ENCODE measurements at regions not wholly inside any gene's neighbourhood (a gene's known extent, or its start where the extent isn't known, plus 50 kb on each side); places are given as distances from the start of the nearest gene placed in this dataset.

GRCh38 chr11:11178671-11179638 lies 174.1 kb downstream of the CSNK2A3 start (continued):
- TF ChIP-seq STAT6 (CRISPR knock-in tag; conservative IDR thresholded peaks at IDR 0.05; ENCODE audit: low read depth) (no peak), ZNF671 (CRISPR knock-in tag; IDR thresholded peaks at IDR 0.05) (no peak), E2F4 (CRISPR knock-in tag; IDR thresholded peaks at IDR 0.05; ENCODE audit: borderline replicate concordance, low read depth) (no peak), ZNF317 (CRISPR knock-in tag; IDR thresholded peaks at IDR 0.05; ENCODE audit: borderline replicate concordance, low read depth) (no peak), AFF4 (CRISPR knock-in tag; IDR thresholded peaks at IDR 0.05; ENCODE audit: borderline replicate concordance) (no peak), PRRX2 (CRISPR knock-in tag; IDR thresholded peaks at IDR 0.05) (no peak), MXD4 (CRISPR knock-in tag; IDR thresholded peaks at IDR 0.05; ENCODE audit: borderline replicate concordance) (no peak), CREB1 (CRISPR knock-in tag; IDR thresholded peaks at IDR 0.05) (no peak), ELF4 (CRISPR knock-in tag; IDR thresholded peaks at IDR 0.05; ENCODE audit: low read depth) (no peak), ZNF219 (CRISPR knock-in tag; IDR thresholded peaks at IDR 0.05; ENCODE audit: borderline replicate concordance) (no peak), CREM (CRISPR knock-in tag; IDR thresholded peaks at IDR 0.05) (no peak)

- TF ChIP-seq GRHL2 (CRISPR knock-in tag; IDR thresholded peaks at IDR 0.05; ENCODE audit: insufficient replicate concordance, severe bottlenecking) (no peak), OVOL2 (CRISPR knock-in tag; IDR thresholded peaks at IDR 0.05; ENCODE audit: borderline replicate concordance) (no peak)
- POLR2A ChIA-PET = no interaction called here
- H3K9me3 Mint-ChIP-seq = peaks cover 19% of the 10 kb centered on the region
These were observed 175.8 kb downstream of the CSNK2A3 start for GRCh38 chr11:11177156-11177808.

More at GRCh38 chr11:11177156-11177808, 175.8 kb downstream of the CSNK2A3 start:
- ATAC-seq (no peak), DNase-seq (ENCODE audit: low spot score) (no peak)
- no peaks in the 10 kb centered on the region for H3K36me3 Mint-ChIP-seq
- no peaks in the 10 kb centered on the region; the same call in 1 of the 2 replicates for H3K27me3 Mint-ChIP-seq (ENCODE audit: low read depth)
- H3K4me3 Mint-ChIP-seq = no peak overlapping the region
- H3K4me1 Mint-ChIP-seq = 0 out of 2 replicates have a peak, but pooled peaks cover 2% of the 10 kb centered on the region
- H3K27ac Mint-ChIP-seq = no peak overlapping the region
- CTCF ChIA-PET = interaction anchor here (0.6 to 1.9 kb wide), 4 partner anchors 14 to 308 kb away, joined by 3 to 9 read pairs (median 4); no protein-coding TSS in a partner anchor
